ENCODE measurements at regions not wholly inside any gene's neighbourhood (a gene's known extent, or its start where the extent isn't known, plus 50 kb on each side); places are given as distances from the start of the nearest gene placed in this dataset.

DNA sequence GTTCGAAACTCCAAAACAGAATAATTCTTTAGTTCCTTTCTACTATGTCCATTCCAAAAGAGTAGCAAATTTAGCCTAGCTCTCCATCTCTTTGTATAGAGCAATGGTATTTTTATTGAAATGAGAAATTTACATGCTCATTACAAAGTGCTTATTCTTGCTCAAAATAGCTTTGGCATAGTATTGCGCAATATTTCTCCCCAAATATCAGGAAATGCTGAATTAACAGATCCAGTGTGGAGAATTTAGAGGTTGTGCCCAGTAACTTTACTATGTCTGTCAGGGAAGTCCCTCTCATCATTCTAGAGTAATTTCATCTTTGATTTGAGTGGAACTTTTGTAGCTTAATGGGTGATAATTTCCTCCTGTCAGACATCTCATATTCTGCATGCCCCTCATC lies 425.9 kb upstream of the PIK3C3 start:
- Histone ChIP-seq H3K9me3 (ENCODE audit: insufficient read depth in 2 of 2, low read depth in 1 of 2, low read length in 1 of 2) (no peaks in the 10 kb centered on the region), H3K56ac (replicated peaks; ENCODE audit: insufficient read length, low read depth, low read length) (no peak overlapping the region), H2BK15ac (ENCODE audit: low read length) (no peak overlapping the region), H2BK12ac (ENCODE audit: low read depth, low read length) (no peak overlapping the region), H2BK20ac (ENCODE audit: low read length) (no peak overlapping the region), H2BK5ac (ENCODE audit: low read depth, low read length) (no peak overlapping the region), H3K4me3 (ENCODE audit: extremely low read depth in 1 of 4, insufficient read depth in 2 of 4, low read depth in 3 of 4, low read length in 4 of 4) (no peak overlapping the region), H3K4me2 (ENCODE audit: insufficient read depth in 1 of 2, low read depth in 2 of 2, low read length in 2 of 2) (no peak overlapping the region), H3K36me3 (ENCODE audit: control insufficient read depth in 2 of 4, insufficient read depth in 4 of 4, low read length in 3 of 4) (no peaks in the 10 kb centered on the region), H3K14ac (ENCODE audit: insufficient read length) (no peak overlapping the region), H4K91ac (replicated peaks; ENCODE audit: insufficient read length, low read length) (no peak overlapping the region), H3K4me1 (replicated peaks in 1 of 4; ENCODE audit: control insufficient read depth in 3 of 4, insufficient read depth in 4 of 4, low read length in 3 of 4) (peaks cover 0 to 6% (median 1%) of the 10 kb centered on the region in 4 experiments; a peak in 3 of 7 replicates), H4K20me1 (replicated peaks in 1 of 2; ENCODE audit: control insufficient read depth in 1 of 2, insufficient read depth in 2 of 2, low read length in 2 of 2) (no peaks in the 10 kb centered on the region), H2AK5ac (ENCODE audit: low read depth, low read length) (no peak overlapping the region), H2AFZ (ENCODE audit: low read length) (no peak overlapping the region), H2BK120ac (replicated peaks; ENCODE audit: low read depth, low read length) (no peak overlapping the region), H3K27ac (ENCODE audit: low read depth, low read length) (no peak overlapping the region), H3K4ac (replicated peaks; ENCODE audit: insufficient read length, low read depth, low read length) (no peak overlapping the region), H3K79me2 (ENCODE audit: control insufficient read depth in 1 of 2, insufficient read depth in 2 of 2, low read length in 2 of 2) (no peaks in the 10 kb centered on the region), H3K79me1 (ENCODE audit: low read depth, low read length) (no peaks in the 10 kb centered on the region; the same call in 1 of the 2 replicates), H3K9ac (replicated peaks in 1 of 4; ENCODE audit: extremely low read depth in 1 of 4, low read depth in 3 of 4, low read length in 3 of 4) (no peak overlapping the region), H4K8ac (ENCODE audit: extremely low read depth, insufficient read depth, low read length) (no peak overlapping the region), H3K18ac (ENCODE audit: extremely low read depth, low read length) (no peak overlapping the region), H3K23me2 (ENCODE audit: low read depth, low read length) (no peaks in the 10 kb centered on the region), H4K5ac (ENCODE audit: insufficient read length, low read depth, low read length) (no peak overlapping the region), H3K27me3 (replicated peaks in 1 of 4; ENCODE audit: control insufficient read depth in 3 of 4, extremely low read depth in 1 of 4, insufficient read depth in 3 of 4, low read length in 3 of 4) (peaks cover 0 to 2% (median 0%) of the 10 kb centered on the region in 4 experiments; a peak in 1 of 7 replicates), H3K23ac (ENCODE audit: insufficient read length) (no peak overlapping the region)
- TF ChIP-seq CREB1 (IDR thresholded peaks at IDR 0.05) (no peak), CBX5 (IDR thresholded peaks at IDR 0.05; ENCODE audit: low read depth, low read length) (no peak), BACH1 (IDR thresholded peaks at IDR 0.05; ENCODE audit: low read length) (no peak), CEBPB (IDR thresholded peaks at IDR 0.05; ENCODE audit: low read depth, low read length) (peak; percentile 99), TEAD4 (IDR thresholded peaks at IDR 0.05; ENCODE audit: low read depth, low read length) (no peak)
- no peak for FAIRE-seq
- no peak for DNase-seq (ENCODE audit: low read depth in 1 of 2, low spot score in 2 of 2)
- CTCF ChIA-PET (ENCODE audit: partially characterized antibody) = interaction anchor here (0.6 to 1.1 kb wide), 2 partner anchors 137 to 1972 kb away, joined by 3 read pairs; no protein-coding TSS in a partner anchor
- WGBS, 2 experiments (ENCODE audit: extremely low coverage in 1 of 2, insufficient coverage in 1 of 2, insufficient read length in 1 of 2, insufficient replicate concordance in 2 of 2, low coverage in 1 of 2, low lambda C conversion rate in 2 of 2, missing lambda C conversion rate in 1 of 2) = 93% methylated on average over 2 of the region's 2 CpGs; no CpG with 5 or more reads in 1 of the 2 experiments
- POLR2A ChIA-PET (ENCODE audit: partially characterized antibody) = no interaction called here

All from H1 (cell line).